ENCODE measurements at regions not wholly inside any gene's neighbourhood (a gene's known extent, or its start where the extent isn't known, plus 50 kb on each side); places are given as distances from the start of the nearest gene placed in this dataset.
"Not testable (repeated sequence)": the region's sequence is repeated elsewhere in the genome, so short reads cannot be mapped to it uniquely, and the experiment has no call there.

GRCh38 chr2:179331061-179331460 lies 66.4 kb upstream of the SESTD1 start:
- Histone ChIP-seq H3K27me3 (replicated peaks; ENCODE audit: control insufficient read depth, insufficient read depth, low read length) (no peaks in the 10 kb centered on the region), H3K36me3 (ENCODE audit: control insufficient read depth, insufficient read depth, low read length) (no peaks in the 10 kb centered on the region), H3K9me3 (no peaks in the 10 kb centered on the region), H3K4me1 (no peaks in the 10 kb centered on the region), H3K4me3 (ENCODE audit: low read depth, low read length) (no peak overlapping the region)
- no peak for TF ChIP-seq CTCF (IDR thresholded peaks at IDR 0.05; ENCODE audit: insufficient read depth in 1 of 2, low read depth in 1 of 2, low read length in 1 of 2, severe bottlenecking in 1 of 2, unreplicated experiment in 1 of 2)
- Mint-ChIP-seq H3K4me3 (ENCODE audit: unreplicated experiment) (no peak overlapping the region), H3K27ac (ENCODE audit: unreplicated experiment) (no peak overlapping the region), H3K27me3 (ENCODE audit: insufficient read depth, unreplicated experiment) (peaks cover 10% of the 10 kb centered on the region), H3K9me3 (ENCODE audit: unreplicated experiment) (no peaks in the 10 kb centered on the region), H3K4me1 (ENCODE audit: low read depth, unreplicated experiment) (peaks cover 7% of the 10 kb centered on the region), H3K36me3 (ENCODE audit: insufficient read depth, unreplicated experiment) (no peaks in the 10 kb centered on the region)
- intact Hi-C loops (cut with micrococcal nuclease; ENCODE audit: unreplicated experiment) = no loop called here
- ChIA-PET POLR2A (no interaction called here), CTCF (no interaction called here)
- no TSS peak for BruUV-seq (replicated peaks)
- no peak for DNase-seq

GRCh38 chr2:179322289-179322688 lies 57.7 kb upstream of the SESTD1 start:
- POLR2A ChIA-PET = no interaction called here
- Histone ChIP-seq H3K4me1 (no peaks in the 10 kb centered on the region), H3K27me3 (replicated peaks; ENCODE audit: control insufficient read depth, insufficient read depth, low read length) (no peaks in the 10 kb centered on the region), H3K9me3 (no peaks in the 10 kb centered on the region), H3K4me3 (ENCODE audit: low read depth, low read length) (no peak overlapping the region), H3K36me3 (ENCODE audit: control insufficient read depth, insufficient read depth, low read length) (no peaks in the 10 kb centered on the region)
- no TSS peak for BruUV-seq (replicated peaks)
- no peak for TF ChIP-seq CTCF (IDR thresholded peaks at IDR 0.05; ENCODE audit: insufficient read depth in 1 of 2, low read depth in 1 of 2, low read length in 1 of 2, severe bottlenecking in 1 of 2, unreplicated experiment in 1 of 2)
- CTCF ChIA-PET = no interaction called here
- intact Hi-C loops (cut with micrococcal nuclease; ENCODE audit: unreplicated experiment) = no loop called here
- no peaks in the 10 kb centered on the region for H3K4me1 Mint-ChIP-seq (ENCODE audit: low read depth, unreplicated experiment)
- no peak overlapping the region for H3K27ac Mint-ChIP-seq (ENCODE audit: unreplicated experiment)
- DNase-seq = no peak
- peaks cover 5% of the 10 kb centered on the region for H3K27me3 Mint-ChIP-seq (ENCODE audit: insufficient read depth, unreplicated experiment)
- H3K4me3 Mint-ChIP-seq (ENCODE audit: unreplicated experiment) = no peak overlapping the region
- no peaks in the 10 kb centered on the region for H3K36me3 Mint-ChIP-seq (ENCODE audit: insufficient read depth, unreplicated experiment)
- peaks cover 5% of the 10 kb centered on the region for H3K9me3 Mint-ChIP-seq (ENCODE audit: unreplicated experiment)

- CTCF ChIA-PET; H3K4me3 Mint-ChIP-seq (ENCODE audit: unreplicated experiment); BruUV-seq (replicated peaks): not testable (repeated sequence)
Measured at GRCh38 chr2:179321034-179321433, 56.4 kb upstream of the SESTD1 start.

GRCh38 chr2:179314729-179315128 lies 50.1 kb upstream of the SESTD1 start:
- H3K36me3 ChIP-seq (ENCODE audit: control insufficient read depth, insufficient read depth, low read length); H3K4me3 ChIP-seq (ENCODE audit: low read depth, low read length); H3K4me1 Mint-ChIP-seq (ENCODE audit: low read depth, unreplicated experiment); CTCF ChIA-PET; H3K27me3 Mint-ChIP-seq (ENCODE audit: insufficient read depth, unreplicated experiment); H3K4me1 ChIP-seq; POLR2A ChIA-PET; H3K4me3 Mint-ChIP-seq (ENCODE audit: unreplicated experiment); DNase-seq; H3K27ac Mint-ChIP-seq (ENCODE audit: unreplicated experiment); H3K27me3 ChIP-seq (replicated peaks; ENCODE audit: control insufficient read depth, insufficient read depth, low read length); H3K9me3 ChIP-seq; H3K36me3 Mint-ChIP-seq (ENCODE audit: insufficient read depth, unreplicated experiment); BruUV-seq (replicated peaks); intact Hi-C loops (cut with micrococcal nuclease; ENCODE audit: unreplicated experiment): not testable (repeated sequence)
- H3K9me3 Mint-ChIP-seq (ENCODE audit: unreplicated experiment) = peaks cover 22% of the 10 kb centered on the region

More at GRCh38 chr2:179321034-179321433, 56.4 kb upstream of the SESTD1 start:
- DNase-seq; H3K27me3 ChIP-seq (replicated peaks; ENCODE audit: control insufficient read depth, insufficient read depth, low read length); POLR2A ChIA-PET; H3K27me3 Mint-ChIP-seq (ENCODE audit: insufficient read depth, unreplicated experiment); H3K27ac Mint-ChIP-seq (ENCODE audit: unreplicated experiment); H3K4me3 ChIP-seq (ENCODE audit: low read depth, low read length); H3K9me3 ChIP-seq; intact Hi-C loops (cut with micrococcal nuclease; ENCODE audit: unreplicated experiment); H3K4me1 ChIP-seq; H3K4me1 Mint-ChIP-seq (ENCODE audit: low read depth, unreplicated experiment); H3K36me3 ChIP-seq (ENCODE audit: control insufficient read depth, insufficient read depth, low read length); H3K36me3 Mint-ChIP-seq (ENCODE audit: insufficient read depth, unreplicated experiment): not testable (repeated sequence)
- H3K9me3 Mint-ChIP-seq (ENCODE audit: unreplicated experiment) = peaks cover 14% of the 10 kb centered on the region

Measured in Caco-2 (cell line).